HEK293 (cell line): ENCODE measurements at regions not wholly inside any gene's neighbourhood (a gene's known extent, or its start where the extent isn't known, plus 50 kb on each side); places are given as distances from the start of the nearest gene placed in this dataset.

ENCODE experiments used
- BCL11A ChIP-seq: fragments of 450-650 bp; formaldehyde crosslinking; IDR thresholded peaks from 2 replicates; pipeline ENCODE4 v1.5.1; 2016; ENCODE audit warnings: low read depth, missing biosample characterization, missing genetic modification characterization
- BCL11B ChIP-seq: fragments of 450-650 bp; formaldehyde crosslinking; IDR thresholded peaks from 2 replicates; pipeline ENCODE4 v1.5.1; 2016; ENCODE audit warnings: low read depth, missing biosample characterization, missing genetic modification characterization
- CTCF ChIP-seq: fragments of 450-650 bp; formaldehyde crosslinking; IDR thresholded peaks from 2 replicates; pipeline ENCODE4 v1.5.1; 2016; ENCODE audit warnings: missing biosample characterization, missing genetic modification characterization
- HOXD13 ChIP-seq: sonication (generic); formaldehyde crosslinking; IDR thresholded peaks from 2 replicates; pipeline ENCODE4 v1.8.0; 2022; ENCODE audit warnings: missing genetic modification reagents, borderline replicate concordance
- KLF8 ChIP-seq: fragments of 450-650 bp; formaldehyde crosslinking; IDR thresholded peaks from 2 replicates; pipeline ENCODE4 v1.5.1; 2016; ENCODE audit warnings: missing biosample characterization, missing genetic modification characterization
- PRDM1 ChIP-seq: fragments of 450-650 bp; formaldehyde crosslinking; IDR thresholded peaks from 2 replicates; pipeline ENCODE4; 2016; ENCODE audit warnings: missing biosample characterization, missing genetic modification characterization
- PRDM10 ChIP-seq: fragments of 450-650 bp; formaldehyde crosslinking; IDR thresholded peaks from 2 replicates; pipeline ENCODE4 v1.5.1; 2016; ENCODE audit warnings: missing biosample characterization, missing genetic modification characterization
- REST ChIP-seq: fragments of 450-650 bp; formaldehyde crosslinking; IDR thresholded peaks from 2 replicates; pipeline ENCODE4 v1.5.1; 2016; ENCODE audit warnings: missing biosample characterization, missing genetic modification characterization
- TCF7L2 ChIP-seq: IDR thresholded peaks from 2 replicates; pipeline ENCODE4 v1.6.1; 2011; ENCODE audit warnings: low read depth, mild to moderate bottlenecking, inconsistent platforms, low read length, moderate library complexity, borderline replicate concordance
- ZNF324 ChIP-seq: fragments of 450-650 bp; formaldehyde crosslinking; IDR thresholded peaks from 2 replicates; pipeline ENCODE4 v1.5.1; 2016; ENCODE audit warnings: missing biosample characterization, missing genetic modification characterization
- ZNF37A ChIP-seq: fragments of 450-650 bp; IDR thresholded peaks from 2 replicates; pipeline ENCODE4 v1.5.1; 2018; ENCODE audit warnings: missing biosample characterization, missing genetic modification characterization
- ZNF394 ChIP-seq: fragments of 450-650 bp; formaldehyde crosslinking; IDR thresholded peaks from 2 replicates; pipeline ENCODE4 v1.5.1; 2016; ENCODE audit warnings: missing biosample characterization, missing genetic modification characterization, mild to moderate bottlenecking, moderate library complexity, borderline replicate concordance
- ZNF701 ChIP-seq: fragments of 450-650 bp; formaldehyde crosslinking; IDR thresholded peaks from 2 replicates; pipeline ENCODE4 v1.5.1; 2016; ENCODE audit warnings: missing biosample characterization, missing genetic modification characterization

- no peak for TF ChIP-seq PRDM1 (tag by site-specific recombination)
- no peak for TF ChIP-seq ZNF701 (tag by site-specific recombination)
- TF ChIP-seq ZNF37A (tag by site-specific recombination): no peak
- no peak for TF ChIP-seq ZNF394 (tag by site-specific recombination)
- no peak for TF ChIP-seq KLF8
- TF ChIP-seq PRDM10: no peak
- TF ChIP-seq CTCF (tag by site-specific recombination): no peak
- no peak for TF ChIP-seq BCL11A
- TF ChIP-seq BCL11B: no peak
- TF ChIP-seq REST (tag by site-specific recombination): no peak
- no peak for TF ChIP-seq ZNF324 (tag by site-specific recombination)
- TF ChIP-seq TCF7L2: no peak
- no peak for TF ChIP-seq HOXD13 (CRISPR knock-in tag)
These were observed 442.7 kb upstream of the KIRREL3 start for GRCh38 chr11:127443297-127443696.
